Prostate gland (tissue), 2 donors: ENCODE measurements at regions not wholly inside any gene's neighbourhood (a gene's known extent, or its start where the extent isn't known, plus 50 kb on each side); places are given as distances from the start of the nearest gene placed in this dataset.

ENCODE experiments used
- CTCF ChIP-seq, 4 experiments: fragments of 200-600 bp in 2 of 4; fragments of 450-650 bp in 2 of 4; sonication (generic) in 2 of 4; IDR thresholded peaks; 1 replicate in 3 of 4; 2 replicates in 1 of 4; pipeline ENCODE4 v1.5.1; 2016 to 2019; ENCODE audit warnings: antibody characterized with exemption in 4 of 4, mild to moderate bottlenecking in 2 of 4, moderate library complexity in 2 of 4
- POLR2A ChIP-seq: fragments of 450-650 bp; IDR thresholded peaks from one replicate; pipeline ENCODE4 v1.6.1; 2016; ENCODE audit warnings: antibody characterized with exemption, mild to moderate bottlenecking
- POLR2AphosphoS5 ChIP-seq: sonication (generic); formaldehyde crosslinking; IDR thresholded peaks from one replicate; pipeline ENCODE4 v1.6.1; 2017; ENCODE audit warnings: antibody characterized with exemption

- no peak for TF ChIP-seq CTCF (IDR thresholded peaks at IDR 0.05)
- TF ChIP-seq POLR2AphosphoS5 = no peak
- no peak for TF ChIP-seq POLR2A
Measured at GRCh38 chr2:224156436-224156835, 117.3 kb upstream of the SERPINE2 start.
